NB4 (cell line): ENCODE measurements at regions not wholly inside any gene's neighbourhood (a gene's known extent, or its start where the extent isn't known, plus 50 kb on each side); places are given as distances from the start of the nearest gene placed in this dataset.

ENCODE experiments used
- POLR2A ChIP-seq: IDR thresholded peaks from 2 replicates; pipeline ENCODE4 v1.6.1; 2011; ENCODE audit warnings: mild to moderate bottlenecking; ENCODE audit not compliant: insufficient read length; ENCODE audit errors: extremely low read depth
- TF ChIP-seq, protein P1 (sequence below): IDR thresholded peaks from one replicate; pipeline ENCODE4 v1.5.1; 2012; ENCODE audit warnings: low read depth, low read length

DNA sequence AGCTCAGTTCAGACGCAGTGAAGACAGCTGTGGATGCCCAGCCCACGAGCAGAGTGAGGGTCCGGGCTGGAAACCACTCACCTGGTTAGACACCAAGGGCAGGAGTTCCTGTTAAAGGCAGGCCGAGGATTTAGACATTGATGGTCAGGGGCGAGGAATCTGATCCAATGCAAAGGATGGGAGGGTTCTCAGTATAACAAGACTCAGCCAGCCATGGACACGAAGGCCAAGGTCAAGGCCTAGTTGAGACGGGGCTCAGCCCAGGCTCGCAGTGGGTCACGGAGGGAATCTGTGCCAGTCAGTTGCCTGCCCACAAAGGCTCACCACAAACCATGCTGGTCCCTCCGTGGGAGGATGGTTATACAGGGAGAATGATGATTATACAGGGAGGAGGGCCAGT, 63.3 kb upstream of the FCN1 start:
- TF ChIP-seq, protein P1, sequence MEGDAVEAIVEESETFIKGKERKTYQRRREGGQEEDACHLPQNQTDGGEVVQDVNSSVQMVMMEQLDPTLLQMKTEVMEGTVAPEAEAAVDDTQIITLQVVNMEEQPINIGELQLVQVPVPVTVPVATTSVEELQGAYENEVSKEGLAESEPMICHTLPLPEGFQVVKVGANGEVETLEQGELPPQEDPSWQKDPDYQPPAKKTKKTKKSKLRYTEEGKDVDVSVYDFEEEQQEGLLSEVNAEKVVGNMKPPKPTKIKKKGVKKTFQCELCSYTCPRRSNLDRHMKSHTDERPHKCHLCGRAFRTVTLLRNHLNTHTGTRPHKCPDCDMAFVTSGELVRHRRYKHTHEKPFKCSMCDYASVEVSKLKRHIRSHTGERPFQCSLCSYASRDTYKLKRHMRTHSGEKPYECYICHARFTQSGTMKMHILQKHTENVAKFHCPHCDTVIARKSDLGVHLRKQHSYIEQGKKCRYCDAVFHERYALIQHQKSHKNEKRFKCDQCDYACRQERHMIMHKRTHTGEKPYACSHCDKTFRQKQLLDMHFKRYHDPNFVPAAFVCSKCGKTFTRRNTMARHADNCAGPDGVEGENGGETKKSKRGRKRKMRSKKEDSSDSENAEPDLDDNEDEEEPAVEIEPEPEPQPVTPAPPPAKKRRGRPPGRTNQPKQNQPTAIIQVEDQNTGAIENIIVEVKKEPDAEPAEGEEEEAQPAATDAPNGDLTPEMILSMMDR: no peak
- TF ChIP-seq POLR2A: no peak
